GM18505 (cell line): ENCODE measurements at regions not wholly inside any gene's neighbourhood (a gene's known extent, or its start where the extent isn't known, plus 50 kb on each side); places are given as distances from the start of the nearest gene placed in this dataset.

ENCODE experiments used
- ATAC-seq: cut with Tn5 transposase; IDR thresholded peaks from one replicate; pipeline ENCODE4 v1.9.1; 2021; ENCODE audit not compliant: unreplicated experiment
- POLR2A ChIP-seq: IDR thresholded peaks from 4 replicates; pipeline ENCODE4 v1.6.1; 2011; ENCODE audit warnings: borderline replicate concordance; ENCODE audit not compliant: insufficient read depth, insufficient read length; ENCODE audit errors: extremely low read depth

- no peak for ATAC-seq
- no peak for TF ChIP-seq POLR2A
These were observed 216.1 kb upstream of the SETBP1 start for GRCh38 chr18:44464398-44465180.

- no peak for TF ChIP-seq POLR2A
- no peak for ATAC-seq
These were observed 215.3 kb upstream of the SETBP1 start for GRCh38 chr18:44465381-44465841.

DNA sequence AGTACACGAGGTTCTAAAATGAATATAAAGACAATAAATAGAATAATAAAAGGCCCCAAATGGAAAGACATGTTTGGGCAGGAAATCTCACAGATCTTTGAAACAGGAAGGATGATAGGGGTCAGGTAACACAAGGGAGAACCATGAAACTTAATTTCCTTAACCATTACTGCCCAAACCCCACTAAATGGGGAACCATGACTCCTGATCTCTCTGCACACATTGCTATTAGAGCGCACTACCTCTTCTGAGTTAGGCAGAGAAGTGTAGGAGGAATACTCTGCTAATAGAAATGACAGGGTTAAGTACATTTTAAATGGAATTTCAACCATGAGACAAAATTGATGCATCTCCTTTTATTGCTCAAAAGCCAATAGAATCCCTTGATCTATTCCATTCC lies 213.7 kb upstream of the SETBP1 start:
- TF ChIP-seq POLR2A: no peak
- ATAC-seq: no peak

DNA sequence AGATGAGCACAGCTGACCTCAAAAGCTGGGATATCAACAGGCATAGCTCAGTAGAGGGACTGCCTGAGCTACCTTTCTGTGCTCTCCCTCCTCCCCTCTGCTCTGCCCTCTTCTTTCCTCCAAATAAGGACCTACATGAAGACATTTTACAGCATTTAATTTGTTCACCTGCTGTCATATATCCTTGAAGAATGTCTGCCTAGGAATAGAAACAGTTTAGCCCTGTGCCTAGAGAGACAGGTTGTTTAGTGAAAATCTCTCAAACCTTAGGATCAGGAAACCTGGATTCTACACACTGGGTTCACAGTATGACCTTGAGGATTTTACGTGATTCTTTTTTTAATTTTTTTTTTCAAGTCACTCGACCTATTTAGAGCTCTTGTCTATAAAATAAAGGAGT lies 213.0 kb upstream of the SETBP1 start:
- TF ChIP-seq POLR2A: no peak
- no peak for ATAC-seq

GRCh38 chr18:44473394-44474066 lies 207.2 kb upstream of the SETBP1 start:
- ATAC-seq: no peak
- TF ChIP-seq POLR2A: no peak

- ATAC-seq: no peak
- no peak for TF ChIP-seq POLR2A
These were observed 206.6 kb upstream of the SETBP1 start for GRCh38 chr18:44474067-44474411.

DNA sequence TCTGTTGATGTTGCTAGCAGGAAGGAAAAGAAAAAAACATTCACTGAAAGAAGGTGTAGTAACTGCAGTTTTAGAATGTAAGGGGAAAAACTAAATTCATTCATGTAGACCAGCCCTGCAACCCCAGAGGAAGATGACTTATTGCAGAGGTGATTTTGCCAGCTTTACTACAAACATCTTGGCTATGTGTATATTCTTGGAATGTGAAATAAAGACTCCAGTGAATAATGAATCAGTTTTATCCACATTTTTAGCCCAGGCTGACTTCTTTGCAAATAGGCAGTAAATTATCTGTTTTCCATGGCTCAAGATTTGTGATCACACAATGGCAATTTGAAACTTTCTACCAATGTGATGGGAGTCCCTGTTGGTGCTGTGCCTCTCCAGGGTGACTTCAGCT lies 206.1 kb upstream of the SETBP1 start:
- no peak for ATAC-seq
- TF ChIP-seq POLR2A: no peak

GRCh38 chr18:44482761-44483160 lies 197.9 kb upstream of the SETBP1 start:
- ATAC-seq: no peak
- TF ChIP-seq POLR2A: no peak

DNA sequence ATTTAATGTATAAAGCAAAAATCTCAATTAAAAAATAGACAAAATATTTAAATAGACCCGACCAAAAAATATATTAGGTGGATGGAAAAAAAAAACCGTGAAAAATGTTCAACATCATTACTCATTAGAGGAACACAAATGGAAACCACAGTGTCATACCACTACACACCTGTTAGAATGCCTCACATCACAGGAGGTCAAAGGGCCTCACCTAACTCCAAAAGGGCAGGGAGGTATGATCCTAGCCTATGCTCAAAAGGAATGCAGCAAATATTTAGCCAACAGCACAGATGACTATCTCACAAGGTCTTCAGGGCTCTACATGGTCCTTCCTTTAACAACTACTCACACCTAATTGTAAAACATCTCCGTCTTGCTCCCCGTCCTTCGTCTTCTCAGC lies 185.5 kb upstream of the SETBP1 start:
- ATAC-seq: no peak
- no peak for TF ChIP-seq POLR2A

GRCh38 chr18:44497311-44497710 lies 183.4 kb upstream of the SETBP1 start:
- no peak for TF ChIP-seq POLR2A
- no peak for ATAC-seq

DNA sequence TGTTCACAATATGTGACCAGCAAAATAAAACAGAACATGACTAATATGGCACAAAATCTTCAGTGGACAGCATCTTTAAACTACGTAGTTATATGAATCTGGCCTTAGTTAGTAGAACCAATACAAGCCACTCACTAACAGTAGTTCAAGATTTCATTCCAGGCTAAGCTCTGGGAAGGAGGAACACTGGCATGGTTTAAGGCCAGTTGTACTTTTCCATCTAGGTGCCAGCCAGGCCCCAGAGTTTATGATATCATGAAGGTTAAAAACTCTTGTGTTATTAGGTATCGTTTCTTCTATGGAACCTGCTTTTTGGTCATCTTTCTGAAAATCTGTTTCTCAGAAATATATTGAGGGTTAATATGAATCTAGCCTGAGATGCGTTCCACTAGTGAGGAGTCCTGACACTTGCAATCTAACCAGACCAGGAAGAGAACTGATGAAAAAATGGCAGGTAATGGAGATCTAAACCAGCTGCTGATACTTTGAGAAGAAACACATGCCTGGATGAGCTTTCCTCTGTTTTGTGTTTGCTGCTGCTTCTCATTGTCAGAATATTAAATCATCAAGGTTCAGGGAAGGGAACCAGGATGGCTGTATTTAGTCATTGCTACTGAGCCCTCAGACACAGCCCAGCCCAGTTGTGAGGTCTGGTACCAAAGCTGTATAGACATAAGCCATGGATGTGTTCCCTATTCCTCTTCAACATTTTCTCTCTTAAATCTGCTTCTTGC lies 182.8 kb upstream of the SETBP1 start:
- ATAC-seq: no peak
- TF ChIP-seq POLR2A: no peak

DNA sequence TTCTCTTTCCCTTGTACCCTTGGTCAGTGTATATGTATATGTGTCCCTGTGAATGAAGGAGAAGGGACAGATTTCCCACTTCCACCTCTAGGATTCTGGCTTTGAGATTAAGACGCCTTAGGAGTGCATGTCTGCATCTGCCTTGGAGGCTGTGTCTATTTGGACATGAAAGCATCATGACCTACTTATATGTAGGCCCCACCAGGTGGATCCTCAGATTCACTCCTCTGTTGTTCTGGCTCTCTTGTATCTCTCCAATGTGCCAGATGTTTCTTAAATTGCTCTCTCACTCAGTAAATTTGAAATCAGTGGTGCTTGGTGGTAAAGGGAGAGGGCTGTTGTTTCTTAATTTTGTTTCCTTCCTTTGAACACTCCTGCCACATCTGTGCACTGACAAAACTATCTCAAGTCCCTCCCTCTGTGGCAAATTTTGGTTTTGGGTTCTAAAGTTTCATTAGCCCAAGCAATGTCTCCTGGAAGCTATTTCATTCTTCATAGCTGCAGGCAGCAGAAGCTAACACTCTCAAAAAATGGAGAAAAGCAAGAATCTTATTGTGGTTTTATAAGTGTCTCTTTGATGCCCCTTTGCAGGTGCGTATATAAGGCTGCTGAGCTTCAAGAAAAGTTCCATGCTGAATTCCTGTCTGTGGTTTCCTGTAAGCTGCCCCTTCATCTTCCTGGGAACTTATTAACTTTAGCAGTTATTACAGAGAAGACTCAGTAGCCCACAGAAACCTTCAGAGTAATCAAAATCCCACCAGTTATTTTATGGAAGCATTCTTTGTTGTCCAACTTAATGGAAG lies 179.7 kb upstream of the SETBP1 start:
- TF ChIP-seq POLR2A: no peak
- no peak for ATAC-seq

DNA sequence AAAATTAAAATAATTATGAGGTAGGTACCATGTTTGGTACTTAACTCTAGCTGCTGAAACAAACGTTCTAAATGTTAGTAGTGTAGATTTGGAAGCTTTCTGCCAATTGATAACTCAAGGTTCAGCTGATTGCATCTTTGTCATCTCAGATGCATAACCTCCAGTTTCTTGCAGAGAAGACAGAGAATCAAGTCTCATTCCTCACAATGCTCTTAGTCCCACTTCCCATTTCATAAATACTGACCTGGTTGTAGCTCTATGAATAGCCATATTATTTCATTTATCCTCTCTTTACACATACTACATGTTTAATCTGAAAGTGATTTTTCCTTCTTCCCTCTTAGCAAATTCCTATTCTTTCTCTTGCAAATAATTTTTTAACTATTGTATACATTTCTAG lies 178.5 kb upstream of the SETBP1 start:
- no peak for ATAC-seq

More for the DNA sequence above, 178.5 kb upstream of the SETBP1 start:
- TF ChIP-seq POLR2A: no peak
